MCF 10A (cell line): ENCODE measurements at regions not wholly inside any gene's neighbourhood (a gene's known extent, or its start where the extent isn't known, plus 50 kb on each side); places are given as distances from the start of the nearest gene placed in this dataset.

Source experiments
- BruUV-seq: library from RNA; stranded (reverse); fragments of 400-500 nt; replicated peaks from 2 replicates; lab custom pipeline; 2021; lab: Mats Ljungman, UMichigan
- CTCF ChIA-PET: fragments of 300-600 bp; sonication (Branson Sonifier 250); formaldehyde crosslinking; extraction: SDS; loops from one replicate; lab custom pipeline; 2021; ENCODE audit warnings: antibody characterized with exemption, inconsistent platforms; lab: Yijun Ruan, JAX
- POLR2A ChIA-PET: fragments of 300-600, 350-650 bp; sonication (Branson Sonifier 250); formaldehyde crosslinking; extraction: SDS; loops from one replicate; lab custom pipeline; 2020; ENCODE audit warnings: antibody characterized with exemption, inconsistent platforms; lab: Yijun Ruan, JAX
- DNase-seq: peaks from one replicate; pipeline ENCODE4 v3.0.0-alpha.2; 2018; ENCODE audit not compliant: unreplicated experiment
- H3K27ac Mint-ChIP-seq: one replicate; pipeline ENCODE4 v1.8.0; 2022; ENCODE audit warnings: mild to moderate bottlenecking, low read depth, mixed read lengths; ENCODE audit not compliant: unreplicated experiment
- H3K27me3 Mint-ChIP-seq: one replicate; pipeline ENCODE4 v1.8.0; 2022; ENCODE audit warnings: mixed read lengths; ENCODE audit not compliant: insufficient read depth, unreplicated experiment
- H3K36me3 Mint-ChIP-seq: one replicate; pipeline ENCODE4 v1.8.0; 2022; ENCODE audit warnings: mild to moderate bottlenecking, moderate library complexity, mixed read lengths; ENCODE audit not compliant: insufficient read depth, unreplicated experiment
- H3K4me1 Mint-ChIP-seq: one replicate; pipeline ENCODE4 v1.8.0; 2022; ENCODE audit warnings: mixed read lengths; ENCODE audit not compliant: insufficient read depth, unreplicated experiment
- H3K4me3 Mint-ChIP-seq: one replicate; pipeline ENCODE4 v1.8.0; 2022; ENCODE audit warnings: mild to moderate bottlenecking, moderate library complexity, mixed read lengths; ENCODE audit not compliant: unreplicated experiment
- H3K9me3 Mint-ChIP-seq: one replicate; pipeline ENCODE4 v1.8.0; 2022; ENCODE audit warnings: mixed read lengths; ENCODE audit not compliant: unreplicated experiment
- CTCF ChIP-seq: fragments of 200-600 bp; IDR thresholded peaks from one replicate; pipeline ENCODE4 v1.8.0; 2022; ENCODE audit warnings: antibody characterized with exemption, mild to moderate bottlenecking; ENCODE audit not compliant: unreplicated experiment
- intact Hi-C: fragments of 100-400 bp; cut with micrococcal nuclease; formaldehyde crosslinking; loops from 2 replicates; pipeline ENCODE4 v1.14.1; 2022

- TF ChIP-seq CTCF = no peak
- POLR2A ChIA-PET = no interaction called here
- Mint-ChIP-seq H3K36me3 (no peaks in the 10 kb centered on the region), H3K27me3 (peaks cover 24% of the 10 kb centered on the region), H3K4me1 (no peaks in the 10 kb centered on the region), H3K4me3 (no peak overlapping the region), H3K27ac (no peak overlapping the region), H3K9me3 (no peaks in the 10 kb centered on the region)
- DNase-seq = no peak
- BruUV-seq = no TSS peak
- CTCF ChIA-PET = interaction anchor here (0.7 kb wide), 1 partner anchor 386 kb away, joined by 4 read pairs; no protein-coding TSS in a partner anchor
- intact Hi-C loops = no loop called here
Observed at GRCh38 chr6:151738960-151739359, 68.5 kb upstream of the ESR1 start.

- H3K27ac Mint-ChIP-seq = no peak overlapping the region
- no TSS peak for BruUV-seq
- H3K4me3 Mint-ChIP-seq = no peak overlapping the region
- no peak for DNase-seq
- no peaks in the 10 kb centered on the region for H3K4me1 Mint-ChIP-seq
- peaks cover 24% of the 10 kb centered on the region for H3K27me3 Mint-ChIP-seq
- ChIA-PET CTCF (interaction anchor here (0.5 to 0.7 kb wide), 2 partner anchors 386 to 640 kb away, joined by 3 read pairs; no protein-coding TSS in a partner anchor), POLR2A (no interaction called here)
- intact Hi-C loops = no loop called here
- H3K9me3 Mint-ChIP-seq = peaks cover 2% of the 10 kb centered on the region
- TF ChIP-seq CTCF = no peak
- H3K36me3 Mint-ChIP-seq = no peaks in the 10 kb centered on the region
Observed at GRCh38 chr6:151740820-151741219, 66.7 kb upstream of the ESR1 start.

DNA sequence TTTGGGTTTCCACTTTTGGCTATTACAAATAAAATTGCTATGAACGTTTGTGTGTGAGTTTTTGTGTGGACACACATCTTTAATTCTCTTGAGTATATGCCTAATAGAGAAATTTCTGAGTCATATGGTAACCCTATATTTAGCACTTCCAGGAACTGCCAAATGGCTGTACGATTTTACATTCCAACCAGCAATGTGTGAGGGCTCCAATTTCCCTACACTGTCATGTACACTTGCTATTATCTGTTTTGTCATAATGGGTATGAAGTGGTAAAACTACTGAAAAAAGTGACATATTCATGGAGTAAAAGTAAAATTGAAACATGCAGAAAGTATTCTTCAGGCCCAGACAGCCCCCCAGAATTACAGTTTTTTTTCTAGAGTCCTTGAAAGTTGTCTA is 59.6 kb upstream of the ESR1 start:
- H3K4me3 Mint-ChIP-seq = no peak overlapping the region
- ChIA-PET POLR2A (no interaction called here), CTCF (interaction anchor here (0.5 to 0.7 kb wide), 2 partner anchors 378 to 1084 kb away, joined by 3 read pairs; no protein-coding TSS in a partner anchor)
- no peak for DNase-seq
- peaks cover 5% of the 10 kb centered on the region for H3K9me3 Mint-ChIP-seq
- no peaks in the 10 kb centered on the region for H3K4me1 Mint-ChIP-seq
- no TSS peak for BruUV-seq
- no peak for TF ChIP-seq CTCF
- H3K27me3 Mint-ChIP-seq = no peaks in the 10 kb centered on the region
- no peaks in the 10 kb centered on the region for H3K36me3 Mint-ChIP-seq
- no peak overlapping the region for H3K27ac Mint-ChIP-seq
- intact Hi-C loops = no loop called here

DNA sequence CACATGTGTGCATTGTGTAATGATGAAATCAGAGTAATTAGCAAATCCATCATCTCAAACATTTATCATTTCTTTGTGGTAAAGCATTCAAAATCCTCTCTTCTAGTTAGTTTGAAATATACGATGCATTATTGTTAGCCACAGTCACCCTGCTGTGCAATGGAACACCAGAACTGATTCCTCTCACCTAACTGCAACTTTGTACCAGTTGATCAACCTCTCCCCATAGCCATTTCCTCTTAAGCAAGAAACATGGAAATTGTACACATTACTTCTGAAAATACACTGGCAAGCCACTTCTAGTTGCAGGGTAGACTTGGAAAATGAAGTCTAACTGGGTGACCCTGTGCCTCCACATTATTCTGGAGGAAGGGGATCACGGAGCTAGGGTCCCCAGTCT is 58.1 kb upstream of the ESR1 start:
- H3K4me1 Mint-ChIP-seq = no peaks in the 10 kb centered on the region
- TF ChIP-seq CTCF = no peak
- peaks cover 5% of the 10 kb centered on the region for H3K9me3 Mint-ChIP-seq
- CTCF ChIA-PET = interaction anchor here (0.8 kb wide), 1 partner anchor 348 kb away, joined by 4 read pairs; no protein-coding TSS in a partner anchor
- no peak for DNase-seq
- no peak overlapping the region for H3K27ac Mint-ChIP-seq
- POLR2A ChIA-PET = interaction anchor here (0.6 to 0.9 kb wide), 3 partner anchors 12 to 229 kb away, joined by 3 read pairs; no protein-coding TSS in a partner anchor
- H3K27me3 Mint-ChIP-seq = no peaks in the 10 kb centered on the region
- no peak overlapping the region for H3K4me3 Mint-ChIP-seq
- intact Hi-C loops = no loop called here
- no TSS peak for BruUV-seq
- H3K36me3 Mint-ChIP-seq = no peaks in the 10 kb centered on the region
